ENCODE measurements at regions not wholly inside any gene's neighbourhood (a gene's known extent, or its start where the extent isn't known, plus 50 kb on each side); places are given as distances from the start of the nearest gene placed in this dataset.
"Not testable (repeated sequence)": the region's sequence is repeated elsewhere in the genome, so short reads cannot be mapped to it uniquely, and the experiment has no call there.

DNA sequence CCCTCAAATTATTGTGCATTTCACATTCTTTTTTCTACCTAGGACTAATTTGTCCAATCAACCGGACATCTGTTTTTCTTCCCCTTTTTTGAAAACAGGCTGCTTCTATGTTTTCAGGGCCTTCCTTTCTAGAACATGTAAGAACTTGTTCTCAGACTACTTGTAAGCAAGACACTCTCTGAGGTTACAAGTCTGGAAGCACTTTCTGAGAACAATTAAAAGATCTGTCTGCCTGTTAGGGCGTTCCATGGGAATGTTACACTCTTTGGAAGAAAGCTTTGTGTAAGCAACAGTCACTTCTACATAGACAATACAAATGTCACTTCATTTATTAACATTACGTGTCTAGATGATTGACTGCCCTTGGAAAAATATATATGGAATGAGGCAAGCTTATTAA is 50.9 kb upstream of the HSPB3 start:
- Histone ChIP-seq H3K27ac (ENCODE audit: low read depth, low read length) (no peak overlapping the region), H3K4me1 (ENCODE audit: control insufficient read depth in 2 of 2, insufficient read depth in 2 of 2, low read length in 2 of 2) (no peaks in the 10 kb centered on the region), H3K36me3 (ENCODE audit: control insufficient read depth in 2 of 3, insufficient read depth in 3 of 3, low read length in 3 of 3) (no peaks in the 10 kb centered on the region), H3K27me3 (ENCODE audit: control insufficient read depth in 2 of 2, insufficient read depth in 2 of 2, low read length in 2 of 2) (no peaks in the 10 kb centered on the region), H3K9me3 (ENCODE audit: control insufficient read depth in 2 of 3, low read length in 3 of 3) (no peaks in the 10 kb centered on the region), H3K4me3 (ENCODE audit: low read length) (no peak overlapping the region)
- Mint-ChIP-seq H3K27me3 (peaks cover 0 to 9% (median 0%) of the 10 kb centered on the region in 5 donors), H3K4me3 (no peak overlapping the region), H3K4me1 (peaks cover 0 to 2% (median 0%) of the 10 kb centered on the region in 7 donors), H3K27ac (no peak overlapping the region), H3K9me3 (no peaks in the 10 kb centered on the region), H3K36me3 (no peaks in the 10 kb centered on the region)
- CTCF ChIA-PET = no interaction called here
- POLR2A ChIA-PET = interaction anchor here (0.7 kb wide), 1 partner anchor 11 kb away, joined by 3 read pairs; no protein-coding TSS in a partner anchor
- intact Hi-C loops (cut with micrococcal nuclease) = no loop called here
- ATAC-seq (no peak), DNase-seq (no peak)

DNA sequence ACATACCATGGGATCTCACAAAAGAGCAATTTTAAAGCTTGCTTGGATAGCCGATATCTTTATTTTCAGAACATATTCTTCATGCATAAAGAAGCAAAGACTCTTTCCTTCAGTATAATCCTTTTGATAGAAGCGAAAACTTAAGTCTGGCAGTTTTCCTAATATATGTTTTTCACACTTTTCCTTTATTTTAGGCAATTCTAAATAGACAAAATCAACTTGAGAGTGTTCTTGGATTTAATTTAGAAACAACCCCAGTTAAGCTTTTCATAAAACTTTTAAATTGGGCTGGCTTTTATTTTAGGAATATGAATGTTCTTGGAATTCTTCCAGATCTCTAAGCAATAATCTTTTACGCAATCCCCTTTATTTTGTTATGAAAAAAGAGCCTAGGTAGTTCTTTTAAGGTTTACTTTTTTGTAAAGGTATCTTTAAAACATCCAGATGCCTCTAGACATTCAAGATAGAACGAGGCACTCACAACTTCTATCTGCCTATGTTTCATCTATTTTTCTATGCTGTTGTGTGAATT is 51.5 kb upstream of the HSPB3 start:
- no peak overlapping the region for H3K4me3 Mint-ChIP-seq
- H3K36me3 ChIP-seq (ENCODE audit: control insufficient read depth in 2 of 3, insufficient read depth in 3 of 3, low read length in 3 of 3) = no peaks in the 10 kb centered on the region
- no peak overlapping the region for H3K4me3 ChIP-seq (ENCODE audit: low read length)
- no peaks in the 10 kb centered on the region for H3K9me3 Mint-ChIP-seq
- no peaks in the 10 kb centered on the region for H3K36me3 Mint-ChIP-seq
- no peak overlapping the region for H3K27ac ChIP-seq (ENCODE audit: low read depth, low read length)
- no peaks in the 10 kb centered on the region for H3K9me3 ChIP-seq (ENCODE audit: control insufficient read depth in 2 of 3, low read length in 3 of 3)
- no peaks in the 10 kb centered on the region for H3K4me1 ChIP-seq (ENCODE audit: control insufficient read depth in 2 of 2, insufficient read depth in 2 of 2, low read length in 2 of 2)
- peaks cover 0 to 9% (median 0%) of the 10 kb centered on the region in 5 donors for H3K27me3 Mint-ChIP-seq
- H3K4me1 Mint-ChIP-seq = peaks cover 0 to 2% (median 0%) of the 10 kb centered on the region in 7 donors
- H3K27me3 ChIP-seq (ENCODE audit: control insufficient read depth in 2 of 2, insufficient read depth in 2 of 2, low read length in 2 of 2) = no peaks in the 10 kb centered on the region
- ChIA-PET POLR2A (no interaction called here), CTCF (interaction anchor here (0.6 to 0.7 kb wide), 2 partner anchors 9 to 155 kb away, joined by 3 to 4 read pairs; no protein-coding TSS in a partner anchor)
- ATAC-seq (no peak), DNase-seq (no peak)
- intact Hi-C loops (cut with micrococcal nuclease) = no loop called here
- H3K27ac Mint-ChIP-seq = no peak overlapping the region

DNA sequence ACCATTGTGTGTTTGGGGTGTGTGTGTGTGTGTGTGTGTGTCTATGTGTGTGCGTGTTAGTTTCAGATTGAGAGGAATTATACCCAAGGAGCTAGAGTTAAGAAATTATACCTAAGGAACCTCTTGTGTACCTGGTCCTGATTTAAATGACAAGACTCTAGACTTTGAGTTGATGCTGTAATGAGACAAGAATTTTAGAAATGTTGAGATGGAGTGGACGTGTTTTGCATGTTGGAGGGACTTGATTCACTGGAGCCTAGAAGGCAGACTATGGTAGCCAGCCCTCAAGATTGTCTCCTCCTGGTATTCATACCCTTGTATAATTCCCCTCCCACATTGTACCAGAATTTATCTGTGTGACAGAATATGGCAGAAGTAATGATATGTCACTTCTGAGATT is 52.4 kb upstream of the HSPB3 start:
- H3K36me3 ChIP-seq (ENCODE audit: control insufficient read depth in 2 of 3, insufficient read depth in 3 of 3, low read length in 3 of 3) = no peaks in the 10 kb centered on the region
- Mint-ChIP-seq H3K4me1 (peaks cover 0 to 2% (median 0%) of the 10 kb centered on the region in 7 donors), H3K36me3 (no peaks in the 10 kb centered on the region), H3K27ac (no peak overlapping the region), H3K9me3 (no peaks in the 10 kb centered on the region), H3K4me3 (no peak overlapping the region), H3K27me3 (peaks cover 0 to 9% (median 0%) of the 10 kb centered on the region in 5 donors)
- ChIA-PET CTCF (no interaction called here), POLR2A (no interaction called here)
- intact Hi-C loops (cut with micrococcal nuclease) = no loop called here
- H3K9me3 ChIP-seq (ENCODE audit: control insufficient read depth in 2 of 3, low read length in 3 of 3) = no peaks in the 10 kb centered on the region
- no peak overlapping the region for H3K27ac ChIP-seq (ENCODE audit: low read depth, low read length)
- H3K4me1 ChIP-seq (ENCODE audit: control insufficient read depth in 2 of 2, insufficient read depth in 2 of 2, low read length in 2 of 2) = no peaks in the 10 kb centered on the region
- DNase-seq = no peak
- no peak overlapping the region for H3K4me3 ChIP-seq (ENCODE audit: low read length)
- ATAC-seq = no peak
- no peaks in the 10 kb centered on the region for H3K27me3 ChIP-seq (ENCODE audit: control insufficient read depth in 2 of 2, insufficient read depth in 2 of 2, low read length in 2 of 2)

DNA sequence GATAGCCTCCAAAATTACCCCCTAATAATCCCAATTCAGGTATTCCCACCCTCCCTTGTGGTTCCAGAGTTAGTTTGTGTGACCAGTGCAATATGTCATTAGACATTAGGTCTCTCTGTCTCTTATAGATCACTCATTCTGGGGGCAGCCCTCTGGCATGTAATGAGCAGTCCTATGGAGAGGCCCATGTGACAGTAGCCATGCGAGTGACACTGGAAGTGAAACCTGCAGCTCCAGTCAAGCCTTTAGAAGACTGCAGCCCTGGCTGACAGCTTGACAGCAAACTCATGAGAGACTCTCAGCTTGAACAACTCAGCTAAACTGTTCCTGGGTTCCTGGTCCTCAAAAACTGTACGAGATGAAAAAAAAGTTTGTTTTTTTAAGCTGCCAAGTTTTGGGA is 54.0 kb upstream of the HSPB3 start:
- POLR2A ChIA-PET = no interaction called here
- Histone ChIP-seq H3K4me3 (ENCODE audit: low read length) (no peak overlapping the region), H3K9me3 (ENCODE audit: control insufficient read depth in 2 of 3, low read length in 3 of 3) (no peaks in the 10 kb centered on the region), H3K27me3 (ENCODE audit: control insufficient read depth in 2 of 2, insufficient read depth in 2 of 2, low read length in 2 of 2) (no peaks in the 10 kb centered on the region), H3K4me1 (ENCODE audit: control insufficient read depth in 2 of 2, insufficient read depth in 2 of 2, low read length in 2 of 2) (no peaks in the 10 kb centered on the region), H3K27ac (ENCODE audit: low read depth, low read length) (no peak overlapping the region), H3K36me3 (ENCODE audit: control insufficient read depth in 2 of 3, insufficient read depth in 3 of 3, low read length in 3 of 3) (no peaks in the 10 kb centered on the region)
- Mint-ChIP-seq H3K27me3 (peaks cover 0 to 9% (median 4%) of the 10 kb centered on the region in 5 donors), H3K9me3 (no peaks in the 10 kb centered on the region), H3K4me3 (no peak overlapping the region), H3K4me1 (peaks cover 0 to 2% (median 0%) of the 10 kb centered on the region in 7 donors), H3K27ac (no peak overlapping the region), H3K36me3 (no peaks in the 10 kb centered on the region)
- ATAC-seq (no peak), DNase-seq (no peak)
- intact Hi-C loops (cut with micrococcal nuclease) = no loop called here
- CTCF ChIA-PET = interaction anchor here (0.9 kb wide), 1 partner anchor 18 kb away, joined by 3 read pairs; no protein-coding TSS in a partner anchor

DNA sequence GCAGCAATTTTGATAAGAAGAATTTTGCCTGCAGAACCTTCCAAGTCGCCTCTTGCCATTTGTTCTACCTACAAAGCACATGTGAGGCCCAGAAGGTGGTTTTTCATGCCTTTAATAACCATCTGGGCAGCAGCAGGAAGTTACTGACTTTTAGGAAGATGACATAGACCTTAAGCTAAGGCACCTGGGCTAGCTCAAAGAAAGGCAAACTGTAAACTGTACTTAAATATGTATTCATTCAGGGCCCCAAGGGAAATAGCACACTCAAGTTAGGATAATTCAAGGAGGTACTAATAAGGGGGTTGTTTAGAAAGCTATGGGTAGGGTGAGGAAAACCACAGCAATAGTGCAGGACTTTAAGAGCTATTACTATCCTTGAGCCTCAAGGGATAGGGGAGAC is 57.3 kb upstream of the HSPB3 start:
- H3K27me3 ChIP-seq (ENCODE audit: control insufficient read depth in 2 of 2, insufficient read depth in 2 of 2, low read length in 2 of 2) = no peaks in the 10 kb centered on the region
- no peaks in the 10 kb centered on the region for H3K4me1 Mint-ChIP-seq
- POLR2A ChIA-PET = no interaction called here

DNA sequence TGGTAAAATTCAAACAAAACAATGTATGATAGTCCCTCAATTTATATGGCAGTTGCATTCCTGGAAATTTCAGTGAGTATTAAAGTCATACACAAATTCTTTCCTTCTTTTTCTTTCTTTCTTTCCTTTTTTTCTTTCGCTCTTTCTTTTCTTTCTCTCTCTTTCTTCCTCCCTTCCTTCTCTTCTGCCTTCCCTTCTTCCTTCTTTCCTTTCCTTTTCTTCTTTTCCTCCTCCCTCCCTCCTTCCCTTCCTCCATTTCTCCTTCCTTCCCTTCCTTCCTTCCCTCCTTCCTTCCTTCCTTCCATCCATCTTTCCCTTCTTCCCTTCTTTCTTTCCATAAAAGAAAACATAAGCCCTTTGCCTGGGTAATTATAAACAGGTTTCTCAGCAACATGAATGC is 58.1 kb upstream of the HSPB3 start:
- H3K4me3 Mint-ChIP-seq = no peak overlapping the region
- ChIA-PET POLR2A (interaction anchor here (0.6 kb wide), 1 partner anchor 26 kb away, joined by 3 read pairs; no protein-coding TSS in a partner anchor), CTCF (no interaction called here)
- intact Hi-C loops (cut with micrococcal nuclease) = no loop called here
- Histone ChIP-seq H3K9me3 (ENCODE audit: control insufficient read depth in 2 of 3, low read length in 3 of 3) (no peaks in the 10 kb centered on the region), H3K27ac (ENCODE audit: low read depth, low read length) (no peak overlapping the region), H3K36me3 (ENCODE audit: control insufficient read depth in 2 of 3, insufficient read depth in 3 of 3, low read length in 3 of 3) (no peaks in the 10 kb centered on the region), H3K4me3 (ENCODE audit: low read length) (no peak overlapping the region), H3K27me3 (ENCODE audit: control insufficient read depth in 2 of 2, insufficient read depth in 2 of 2, low read length in 2 of 2) (no peaks in the 10 kb centered on the region), H3K4me1 (ENCODE audit: control insufficient read depth in 2 of 2, insufficient read depth in 2 of 2, low read length in 2 of 2) (no peaks in the 10 kb centered on the region)
- no peak overlapping the region for H3K27ac Mint-ChIP-seq
- ATAC-seq = no peak
- H3K9me3 Mint-ChIP-seq = peaks cover 0 to 3% (median 0%) of the 10 kb centered on the region in 11 donors
- H3K4me1 Mint-ChIP-seq = no peaks in the 10 kb centered on the region
- H3K27me3 Mint-ChIP-seq = peaks cover 0 to 5% (median 0%) of the 10 kb centered on the region in 5 donors
- DNase-seq = no peak
- H3K36me3 Mint-ChIP-seq = no peaks in the 10 kb centered on the region

More for the DNA sequence above, 57.3 kb upstream of the HSPB3 start:
- no peaks in the 10 kb centered on the region for H3K9me3 Mint-ChIP-seq
- CTCF ChIA-PET = interaction anchor here (0.8 kb wide), 1 partner anchor 9 kb away, joined by 5 read pairs; no protein-coding TSS in a partner anchor
- no peak overlapping the region for H3K27ac Mint-ChIP-seq
- no peaks in the 10 kb centered on the region for H3K36me3 ChIP-seq (ENCODE audit: control insufficient read depth in 2 of 3, insufficient read depth in 3 of 3, low read length in 3 of 3)
- DNase-seq (no peak), ATAC-seq (no peak)
- no peaks in the 10 kb centered on the region for H3K36me3 Mint-ChIP-seq
- no peak overlapping the region for H3K4me3 Mint-ChIP-seq
- H3K27me3 Mint-ChIP-seq = peaks cover 0 to 5% (median 0%) of the 10 kb centered on the region in 5 donors
- no peak overlapping the region for H3K4me3 ChIP-seq (ENCODE audit: low read length)
- H3K27ac ChIP-seq (ENCODE audit: low read depth, low read length) = no peak overlapping the region
- H3K4me1 ChIP-seq (ENCODE audit: control insufficient read depth in 2 of 2, insufficient read depth in 2 of 2, low read length in 2 of 2) = no peaks in the 10 kb centered on the region
- H3K9me3 ChIP-seq (ENCODE audit: control insufficient read depth in 2 of 3, low read length in 3 of 3) = no peaks in the 10 kb centered on the region
- intact Hi-C loops (cut with micrococcal nuclease) = no loop called here

DNA sequence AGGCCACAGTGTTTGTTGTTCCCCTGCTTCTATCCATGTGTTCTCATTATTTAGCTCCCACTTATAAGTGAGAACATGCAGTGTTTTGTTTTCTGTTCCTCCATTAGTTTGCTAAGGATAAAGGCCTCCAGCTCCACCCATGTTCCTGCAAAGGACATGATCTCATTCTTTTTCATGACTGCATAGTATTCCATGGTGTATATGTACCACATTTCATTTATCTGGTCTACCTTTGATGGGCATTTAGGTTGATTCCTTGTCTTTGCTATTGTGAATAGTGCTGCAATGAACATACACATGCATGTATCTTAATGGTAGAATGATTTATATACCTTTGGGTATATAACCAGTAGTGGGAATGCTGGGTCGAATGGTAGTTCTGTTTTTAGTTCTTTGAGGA is 62.5 kb upstream of the HSPB3 start:
- H3K4me1 Mint-ChIP-seq; CTCF ChIA-PET; H3K27me3 Mint-ChIP-seq; POLR2A ChIA-PET; H3K4me3 Mint-ChIP-seq; H3K4me3 ChIP-seq (ENCODE audit: low read length); DNase-seq; H3K9me3 Mint-ChIP-seq; H3K36me3 Mint-ChIP-seq; H3K4me1 ChIP-seq (ENCODE audit: control insufficient read depth in 2 of 2, insufficient read depth in 2 of 2, low read length in 2 of 2); H3K27ac ChIP-seq (ENCODE audit: low read depth, low read length); intact Hi-C loops (cut with micrococcal nuclease); H3K27me3 ChIP-seq (ENCODE audit: control insufficient read depth in 2 of 2, insufficient read depth in 2 of 2, low read length in 2 of 2); H3K36me3 ChIP-seq (ENCODE audit: control insufficient read depth in 2 of 3, insufficient read depth in 3 of 3, low read length in 3 of 3); H3K27ac Mint-ChIP-seq; H3K9me3 ChIP-seq (ENCODE audit: control insufficient read depth in 2 of 3, low read length in 3 of 3); ATAC-seq: not testable (repeated sequence)

Measured in naive thymus-derived CD4-positive, alpha-beta T cell (primary cell).